Muscle layer of colon (tissue), 2 donors: ENCODE measurements at regions not wholly inside any gene's neighbourhood (a gene's known extent, or its start where the extent isn't known, plus 50 kb on each side); places are given as distances from the start of the nearest gene placed in this dataset.

Experiments
- H3K27ac ChIP-seq: one replicate; pipeline ENCODE4 v1.7.0; 2013; ENCODE audit warnings: low read depth, mild to moderate bottlenecking, low read length, moderate library complexity
- H3K27me3 ChIP-seq, 2 donors: one replicate each; pipeline ENCODE4 v1.7.0; 2013; ENCODE audit warnings: low read length in 2 of 2, mild to moderate bottlenecking in 2 of 2; ENCODE audit not compliant: insufficient read depth in 2 of 2, control insufficient read depth in 1 of 2
- H3K36me3 ChIP-seq: one replicate; pipeline ENCODE4 v1.7.0; 2013; ENCODE audit warnings: mild to moderate bottlenecking, low read length; ENCODE audit not compliant: insufficient read depth
- H3K4me1 ChIP-seq: one replicate; pipeline ENCODE4 v1.7.0; 2013; ENCODE audit warnings: mild to moderate bottlenecking, low read length; ENCODE audit not compliant: insufficient read depth
- H3K4me3 ChIP-seq, 2 donors: one replicate each; pipeline ENCODE4 v1.7.0; 2013; ENCODE audit warnings: low read length in 2 of 2, low read depth in 1 of 2, mild to moderate bottlenecking in 1 of 2, moderate library complexity in 1 of 2
- H3K9ac ChIP-seq: one replicate; pipeline ENCODE4 v1.7.0; 2013; ENCODE audit warnings: low read length
- H3K9me3 ChIP-seq: one replicate; pipeline ENCODE4 v1.7.0; 2013; ENCODE audit warnings: mild to moderate bottlenecking, low read length
- donor health status: abdominal sarcoma.
- donor health status: Adenocarcinoma of cecum.

- Histone ChIP-seq H3K27ac (no peak overlapping the region), H3K9ac (no peak overlapping the region), H3K4me3 (no peak overlapping the region), H3K27me3 (no peaks in the 10 kb centered on the region), H3K36me3 (no peaks in the 10 kb centered on the region), H3K4me1 (peaks cover 6% of the 10 kb centered on the region), H3K9me3 (no peaks in the 10 kb centered on the region)
Measured at GRCh38 chr9:89743216-89743572, 138.4 kb downstream of the GADD45G start.

DNA sequence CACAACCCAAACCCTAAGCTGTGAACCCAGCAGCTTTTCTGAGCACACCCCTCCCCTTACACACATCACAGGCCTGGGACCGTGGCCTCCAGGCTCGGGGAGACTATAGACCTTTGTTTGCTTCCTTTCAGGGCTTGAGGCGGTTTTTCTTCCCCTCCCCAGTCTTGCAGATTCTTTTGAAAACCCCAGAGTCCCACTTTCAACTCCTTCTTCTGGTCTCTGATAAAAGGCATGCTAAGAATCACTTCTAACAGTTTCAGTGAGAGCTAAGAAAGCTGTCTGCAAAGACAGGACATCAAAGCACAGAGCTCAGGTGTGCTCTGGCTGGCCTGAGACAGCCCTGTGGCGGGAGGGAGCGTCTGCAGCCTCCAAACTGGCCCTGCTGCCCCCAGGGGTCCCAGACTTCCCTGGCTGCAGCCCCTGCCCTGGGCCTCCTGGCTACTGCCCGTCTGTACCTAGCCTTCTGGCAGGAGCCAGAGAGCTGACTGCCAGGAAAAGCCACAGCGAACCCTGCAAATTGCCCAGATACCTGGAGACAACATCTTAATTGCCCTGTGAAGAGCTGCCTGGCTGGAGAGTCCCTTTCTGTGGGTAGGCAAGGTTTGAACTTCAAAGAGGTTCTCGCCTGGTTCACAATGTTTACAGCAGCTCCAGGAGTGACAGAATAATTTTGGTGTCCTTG lies 138.9 kb downstream of the GADD45G start:
- no peak overlapping the region for H3K27ac ChIP-seq
- no peaks in the 10 kb centered on the region for H3K9me3 ChIP-seq
- no peak overlapping the region for H3K4me3 ChIP-seq
- peaks cover 6% of the 10 kb centered on the region for H3K4me1 ChIP-seq
- H3K36me3 ChIP-seq: no peaks in the 10 kb centered on the region
- no peak overlapping the region for H3K9ac ChIP-seq
- H3K27me3 ChIP-seq: no peaks in the 10 kb centered on the region

- Histone ChIP-seq H3K4me1 (peaks cover 6% of the 10 kb centered on the region), H3K9ac (no peak overlapping the region), H3K27ac (no peak overlapping the region), H3K9me3 (no peaks in the 10 kb centered on the region), H3K36me3 (no peaks in the 10 kb centered on the region), H3K4me3 (no peak overlapping the region), H3K27me3 (no peaks in the 10 kb centered on the region)
Measured at GRCh38 chr9:89744255-89744648, 139.4 kb downstream of the GADD45G start.

- H3K27ac ChIP-seq: no peak overlapping the region
- no peak overlapping the region for H3K4me3 ChIP-seq
- H3K9ac ChIP-seq: no peak overlapping the region
- no peaks in the 10 kb centered on the region for H3K27me3 ChIP-seq
- no peaks in the 10 kb centered on the region for H3K36me3 ChIP-seq
- H3K4me1 ChIP-seq: peaks cover 6% of the 10 kb centered on the region
- no peaks in the 10 kb centered on the region for H3K9me3 ChIP-seq
Measured at GRCh38 chr9:89744730-89745129, 139.9 kb downstream of the GADD45G start.

DNA sequence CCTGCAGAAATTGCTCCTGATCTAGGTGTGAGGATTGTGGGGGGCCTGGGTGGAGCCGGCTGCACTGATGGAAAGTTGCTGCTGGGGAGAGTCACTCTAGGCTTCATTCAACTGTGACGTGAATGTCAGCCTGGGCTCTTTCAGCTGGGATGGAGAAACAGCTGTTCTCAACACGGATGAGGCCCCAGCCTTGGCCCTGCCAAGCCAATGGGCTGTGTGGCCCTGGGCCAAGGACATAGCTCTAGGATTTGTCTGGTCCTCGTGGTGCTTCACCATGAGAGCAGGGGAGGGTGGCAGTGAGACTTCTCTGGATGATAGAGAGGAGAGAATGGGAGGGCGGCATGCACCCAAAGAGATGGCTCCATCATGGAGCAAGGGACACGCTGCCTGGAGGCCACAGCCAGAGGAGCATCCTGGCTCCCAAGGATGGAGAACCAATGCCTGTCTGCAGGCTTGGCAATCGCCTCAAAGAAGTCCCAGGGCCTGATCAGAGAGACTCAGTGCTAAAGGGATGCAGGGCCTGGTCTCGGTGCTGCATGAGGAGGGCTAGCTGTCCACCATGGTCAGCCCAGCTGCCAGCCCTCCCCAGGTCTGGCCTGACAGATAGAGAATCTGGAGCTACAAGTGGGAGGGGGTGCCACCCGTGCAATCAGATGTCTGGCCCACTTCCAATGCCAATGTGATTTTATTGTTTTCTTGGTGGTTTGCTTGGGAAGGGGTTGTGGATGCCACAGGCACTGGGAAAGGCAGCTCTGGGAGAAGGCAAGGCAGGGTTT lies 141.0 kb downstream of the GADD45G start:
- Histone ChIP-seq H3K9ac (no peak overlapping the region), H3K27ac (no peak overlapping the region), H3K27me3 (no peaks in the 10 kb centered on the region)

DNA sequence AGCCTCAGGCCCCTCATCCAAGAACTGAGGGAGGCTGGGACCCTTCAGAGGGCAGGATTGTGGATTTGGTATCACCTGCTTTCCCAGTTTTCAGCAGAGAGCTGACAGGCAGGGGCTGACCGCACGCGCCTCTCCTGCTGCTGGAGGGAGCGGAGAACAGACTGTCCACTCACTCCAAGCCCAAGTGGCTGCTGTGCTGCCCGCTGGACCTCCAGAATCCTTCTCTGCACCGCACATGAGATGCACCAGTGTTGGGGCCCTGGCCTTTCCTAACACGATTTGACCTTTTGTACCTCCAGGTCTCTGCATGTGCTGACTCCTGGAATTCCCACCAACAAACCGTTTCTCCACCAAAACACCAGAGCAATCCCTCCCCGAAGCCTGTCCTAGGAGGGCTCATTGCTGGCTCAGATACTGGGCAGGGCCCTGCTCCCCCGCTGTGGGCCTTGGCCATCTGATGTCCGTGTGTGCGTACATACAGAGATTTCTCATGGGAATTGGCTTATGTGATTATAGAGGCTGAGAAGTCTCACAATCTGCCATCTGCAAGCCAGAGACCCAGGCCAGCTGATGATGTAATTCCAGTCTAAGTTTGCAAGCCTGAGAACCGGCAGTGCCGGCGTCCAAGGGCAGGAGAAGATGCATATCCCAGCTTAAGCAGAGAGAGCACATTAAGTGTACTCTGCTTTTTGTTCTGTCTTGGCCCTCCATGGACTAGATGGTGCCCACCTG lies 141.7 kb downstream of the GADD45G start:
- H3K4me1 ChIP-seq: peaks cover 6% of the 10 kb centered on the region
- H3K9ac ChIP-seq: no peak overlapping the region
- H3K36me3 ChIP-seq: no peaks in the 10 kb centered on the region
- H3K9me3 ChIP-seq: no peaks in the 10 kb centered on the region
- no peak overlapping the region for H3K27ac ChIP-seq
- H3K4me3 ChIP-seq: no peak overlapping the region
- H3K27me3 ChIP-seq: no peaks in the 10 kb centered on the region

More for the DNA sequence above, 141.0 kb downstream of the GADD45G start:
- H3K4me1 ChIP-seq: peaks cover 6% of the 10 kb centered on the region
- no peaks in the 10 kb centered on the region for H3K36me3 ChIP-seq
- H3K4me3 ChIP-seq: no peak overlapping the region
- no peaks in the 10 kb centered on the region for H3K9me3 ChIP-seq

DNA sequence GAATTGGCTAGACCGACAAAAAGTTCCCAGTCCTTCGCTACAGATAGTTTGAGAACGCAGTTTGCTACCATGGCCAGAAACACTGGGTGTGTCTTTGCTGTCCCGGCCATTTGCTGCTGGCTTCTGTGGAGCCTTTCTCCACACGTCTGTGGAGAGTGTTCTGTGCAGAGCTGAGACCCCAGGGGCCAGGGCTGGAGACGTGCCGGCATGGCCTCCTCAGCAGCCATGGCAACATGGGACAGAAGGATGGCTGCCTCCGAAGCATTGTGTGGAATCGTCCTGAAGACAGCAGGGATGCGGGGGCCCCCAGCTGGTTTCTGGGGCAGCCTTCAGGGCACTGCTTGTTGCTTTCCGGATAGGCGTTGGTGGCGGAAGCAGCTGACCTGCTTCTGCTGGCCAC lies 142.8 kb downstream of the GADD45G start:
- H3K4me1 ChIP-seq: peaks cover 6% of the 10 kb centered on the region
- H3K9ac ChIP-seq: no peak overlapping the region
- no peak overlapping the region for H3K27ac ChIP-seq
- H3K36me3 ChIP-seq: no peaks in the 10 kb centered on the region
- H3K9me3 ChIP-seq: no peaks in the 10 kb centered on the region
- H3K27me3 ChIP-seq: no peaks in the 10 kb centered on the region
- no peak overlapping the region for H3K4me3 ChIP-seq

- Histone ChIP-seq H3K4me1 (peaks cover 6% of the 10 kb centered on the region), H3K9ac (no peak overlapping the region), H3K4me3 (no peak overlapping the region), H3K9me3 (no peaks in the 10 kb centered on the region), H3K27me3 (no peaks in the 10 kb centered on the region), H3K36me3 (no peaks in the 10 kb centered on the region), H3K27ac (no peak overlapping the region)
Measured at GRCh38 chr9:89748021-89748670, 143.3 kb downstream of the GADD45G start.

DNA sequence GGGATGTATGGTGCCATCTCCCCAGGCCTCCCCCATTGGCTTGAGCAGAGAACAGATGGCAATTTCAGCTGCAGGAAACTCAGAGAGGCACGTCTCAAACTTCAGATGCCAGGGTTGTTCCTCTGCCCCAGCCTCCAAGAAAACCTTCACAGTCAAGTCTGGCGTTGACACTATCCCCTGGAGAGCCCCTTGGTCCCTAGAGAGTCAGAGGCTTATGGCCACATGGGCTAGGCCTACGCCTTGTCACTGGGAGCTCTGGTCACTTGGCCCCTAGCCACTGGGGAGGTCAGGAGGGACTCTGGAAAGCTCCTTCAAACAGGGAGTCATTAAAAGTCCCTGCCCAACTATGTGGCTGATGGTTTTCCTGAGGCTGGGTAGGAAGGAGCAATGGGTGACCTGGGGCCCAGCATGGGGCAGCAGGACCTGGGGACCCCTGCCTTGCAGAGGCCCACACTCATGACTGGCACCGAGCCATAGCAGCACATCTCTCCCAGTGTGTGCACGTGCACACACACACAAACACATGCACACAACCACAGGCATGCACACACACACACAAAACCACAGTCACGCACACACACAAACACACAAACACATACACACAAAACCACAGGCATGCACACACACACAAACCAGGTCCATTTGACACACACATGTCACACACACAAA lies 144.2 kb downstream of the GADD45G start:
- no peak overlapping the region for H3K9ac ChIP-seq
- H3K4me3 ChIP-seq: no peak overlapping the region
- H3K4me1 ChIP-seq: peaks cover 6% of the 10 kb centered on the region
- no peaks in the 10 kb centered on the region for H3K36me3 ChIP-seq
- H3K27ac ChIP-seq: no peak overlapping the region
- H3K27me3 ChIP-seq: no peaks in the 10 kb centered on the region
- no peaks in the 10 kb centered on the region for H3K9me3 ChIP-seq

- Histone ChIP-seq H3K36me3 (no peaks in the 10 kb centered on the region), H3K4me3 (no peak overlapping the region), H3K9ac (no peak overlapping the region), H3K27me3 (no peaks in the 10 kb centered on the region), H3K9me3 (no peaks in the 10 kb centered on the region), H3K4me1 (peaks cover 6% of the 10 kb centered on the region), H3K27ac (no peak overlapping the region)
Measured at GRCh38 chr9:89749500-89750116, 144.8 kb downstream of the GADD45G start.
